ENCODE measurements at regions not wholly inside any gene's neighbourhood (a gene's known extent, or its start where the extent isn't known, plus 50 kb on each side); places are given as distances from the start of the nearest gene placed in this dataset.

GRCh38 chr3:59285560-59285959 lies 235.7 kb upstream of the CFAP20DC start:
- DNase-seq, result no peak
- Mint-ChIP-seq H3K9me3 (ENCODE audit: low read depth, unreplicated experiment) (peaks cover 3% of the 10 kb centered on the region), H3K4me3 (ENCODE audit: low read depth, unreplicated experiment) (no peak overlapping the region), H3K27ac (ENCODE audit: unreplicated experiment) (no peak overlapping the region), H3K4me1 (ENCODE audit: low read depth, unreplicated experiment) (no peaks in the 10 kb centered on the region), H3K27me3 (ENCODE audit: unreplicated experiment) (peaks cover 22% of the 10 kb centered on the region), H3K36me3 (ENCODE audit: insufficient read depth, unreplicated experiment) (no peaks in the 10 kb centered on the region)
- no peak for TF ChIP-seq CTCF (IDR thresholded peaks at IDR 0.05; ENCODE audit: unreplicated experiment)
- CTCF ChIA-PET, result no interaction called here
- intact Hi-C loops (cut with micrococcal nuclease; ENCODE audit: unreplicated experiment), result no loop called here
- BruUV-seq (replicated peaks), result no TSS peak

DNA sequence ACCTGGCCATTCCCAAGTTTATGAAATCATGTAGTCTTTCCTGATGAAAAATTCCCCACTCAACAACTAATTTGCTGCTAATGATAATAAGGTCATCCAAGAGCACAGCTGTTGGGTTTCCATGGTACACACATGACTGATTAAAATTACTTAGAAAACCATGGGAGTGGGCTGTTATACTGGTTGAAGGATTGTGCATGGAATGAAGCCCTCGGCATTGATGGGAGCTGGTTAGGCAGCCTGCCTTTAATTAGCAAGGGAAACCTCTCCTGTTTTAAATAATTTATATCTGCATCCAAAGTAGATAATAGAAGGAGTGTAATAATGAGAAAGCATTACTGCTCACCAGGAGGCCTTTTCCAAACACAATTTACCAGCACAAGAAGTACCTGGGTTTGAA lies 235.1 kb upstream of the CFAP20DC start:
- TF ChIP-seq CTCF (IDR thresholded peaks at IDR 0.05; ENCODE audit: unreplicated experiment), result no peak
- BruUV-seq (replicated peaks), result no TSS peak
- Mint-ChIP-seq H3K4me1 (ENCODE audit: low read depth, unreplicated experiment) (no peaks in the 10 kb centered on the region), H3K9me3 (ENCODE audit: low read depth, unreplicated experiment) (peaks cover 3% of the 10 kb centered on the region), H3K36me3 (ENCODE audit: insufficient read depth, unreplicated experiment) (no peaks in the 10 kb centered on the region), H3K4me3 (ENCODE audit: low read depth, unreplicated experiment) (no peak overlapping the region), H3K27me3 (ENCODE audit: unreplicated experiment) (peaks cover 22% of the 10 kb centered on the region), H3K27ac (ENCODE audit: unreplicated experiment) (no peak overlapping the region)
- intact Hi-C loops (cut with micrococcal nuclease; ENCODE audit: unreplicated experiment), result no loop called here
- CTCF ChIA-PET, result no interaction called here
- no peak for DNase-seq

GRCh38 chr3:59280113-59280512 lies 230.3 kb upstream of the CFAP20DC start:
- Mint-ChIP-seq H3K27ac (ENCODE audit: unreplicated experiment) (no peak overlapping the region), H3K4me3 (ENCODE audit: low read depth, unreplicated experiment) (no peak overlapping the region), H3K4me1 (ENCODE audit: low read depth, unreplicated experiment) (no peaks in the 10 kb centered on the region), H3K36me3 (ENCODE audit: insufficient read depth, unreplicated experiment) (no peaks in the 10 kb centered on the region), H3K9me3 (ENCODE audit: low read depth, unreplicated experiment) (peaks cover 3% of the 10 kb centered on the region), H3K27me3 (ENCODE audit: unreplicated experiment) (peaks cover 22% of the 10 kb centered on the region)
- no TSS peak for BruUV-seq (replicated peaks)
- CTCF ChIA-PET, result no interaction called here
- DNase-seq, result no peak
- intact Hi-C loops (cut with micrococcal nuclease; ENCODE audit: unreplicated experiment), result no loop called here
- TF ChIP-seq CTCF (IDR thresholded peaks at IDR 0.05; ENCODE audit: unreplicated experiment), result no peak

DNA sequence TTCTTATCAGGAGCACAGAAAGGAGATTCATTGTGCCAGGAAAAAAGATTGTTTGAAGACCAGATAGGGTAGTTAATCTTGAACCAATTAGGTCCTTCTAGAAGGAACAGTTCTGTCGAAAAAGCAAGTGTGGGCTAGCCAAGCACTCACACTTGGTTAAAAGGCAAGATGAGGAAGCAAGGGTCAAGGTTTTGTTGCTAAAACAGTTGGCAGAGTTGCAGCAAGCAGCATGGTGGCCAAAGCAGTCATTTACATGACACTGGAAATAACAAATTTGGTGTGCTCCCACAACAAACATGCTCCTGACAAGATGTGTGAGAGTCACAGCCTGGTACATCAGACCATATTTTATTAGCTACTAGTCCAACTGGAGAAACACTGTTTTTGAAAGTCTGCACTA lies 228.0 kb upstream of the CFAP20DC start:
- Mint-ChIP-seq H3K36me3 (ENCODE audit: insufficient read depth, unreplicated experiment) (no peaks in the 10 kb centered on the region), H3K4me1 (ENCODE audit: low read depth, unreplicated experiment) (no peaks in the 10 kb centered on the region), H3K27ac (ENCODE audit: unreplicated experiment) (no peak overlapping the region), H3K4me3 (ENCODE audit: low read depth, unreplicated experiment) (no peak overlapping the region), H3K9me3 (ENCODE audit: low read depth, unreplicated experiment) (peaks cover 3% of the 10 kb centered on the region), H3K27me3 (ENCODE audit: unreplicated experiment) (peaks cover 11% of the 10 kb centered on the region)
- CTCF ChIA-PET, result no interaction called here
- no TSS peak for BruUV-seq (replicated peaks)
- no peak for DNase-seq
- intact Hi-C loops (cut with micrococcal nuclease; ENCODE audit: unreplicated experiment), result no loop called here
- TF ChIP-seq CTCF (IDR thresholded peaks at IDR 0.05; ENCODE audit: unreplicated experiment), result no peak

GRCh38 chr3:59277201-59277600 lies 227.4 kb upstream of the CFAP20DC start:
- Mint-ChIP-seq H3K27ac (ENCODE audit: unreplicated experiment) (no peak overlapping the region), H3K4me1 (ENCODE audit: low read depth, unreplicated experiment) (no peaks in the 10 kb centered on the region), H3K27me3 (ENCODE audit: unreplicated experiment) (peaks cover 5% of the 10 kb centered on the region), H3K36me3 (ENCODE audit: insufficient read depth, unreplicated experiment) (no peaks in the 10 kb centered on the region), H3K4me3 (ENCODE audit: low read depth, unreplicated experiment) (no peak overlapping the region), H3K9me3 (ENCODE audit: low read depth, unreplicated experiment) (peaks cover 3% of the 10 kb centered on the region)
- no peak for TF ChIP-seq CTCF (IDR thresholded peaks at IDR 0.05; ENCODE audit: unreplicated experiment)
- no TSS peak for BruUV-seq (replicated peaks)
- no peak for DNase-seq
- CTCF ChIA-PET, result no interaction called here
- intact Hi-C loops (cut with micrococcal nuclease; ENCODE audit: unreplicated experiment), result no loop called here

Data from Calu3 (cell line).